GM21381 (cell line): ENCODE measurements at regions not wholly inside any gene's neighbourhood (a gene's known extent, or its start where the extent isn't known, plus 50 kb on each side); places are given as distances from the start of the nearest gene placed in this dataset.
A peak's percentile ranks its signal among the peaks of the same experiment; 100 is the strongest.

Experiments
- ATAC-seq: cut with Tn5 transposase; IDR thresholded peaks from one replicate; pipeline ENCODE4 v1.9.1; 2021; ENCODE audit warnings: mild to moderate bottlenecking, moderate library complexity; ENCODE audit not compliant: unreplicated experiment

DNA sequence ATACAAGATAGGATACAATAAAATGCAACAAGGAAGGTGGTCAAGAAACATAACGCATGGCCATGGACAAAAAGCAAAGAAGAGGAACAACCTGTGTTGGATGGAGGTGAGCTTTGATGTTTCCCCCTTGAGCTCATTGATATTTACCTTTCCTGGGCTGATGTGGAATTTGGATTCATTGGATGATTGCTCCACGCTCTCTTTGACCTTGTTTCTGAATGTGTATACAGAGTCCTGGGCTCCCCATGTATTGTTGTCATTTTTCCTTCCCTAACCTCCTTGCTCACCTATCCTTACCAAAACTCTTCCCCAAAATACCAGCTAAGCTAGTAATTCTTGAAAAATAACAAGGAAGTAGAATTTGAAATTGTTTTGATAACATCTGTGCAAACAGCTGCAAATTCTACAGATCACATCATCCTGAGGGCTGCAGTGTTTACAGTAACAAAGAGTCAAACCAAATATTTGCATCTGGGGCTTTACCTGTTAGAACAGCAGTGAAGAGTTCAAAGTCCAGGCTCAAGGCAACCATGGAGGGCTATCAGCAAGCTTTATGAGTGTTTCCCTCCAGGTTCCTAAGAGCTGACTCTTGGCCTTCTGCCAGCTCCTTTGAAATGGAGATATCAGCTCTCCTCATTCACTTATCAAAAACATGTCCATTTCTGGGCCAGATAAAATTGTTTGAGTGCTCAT, 214.3 kb upstream of the MARCKS start:
- ATAC-seq, result peak; percentile 88

DNA sequence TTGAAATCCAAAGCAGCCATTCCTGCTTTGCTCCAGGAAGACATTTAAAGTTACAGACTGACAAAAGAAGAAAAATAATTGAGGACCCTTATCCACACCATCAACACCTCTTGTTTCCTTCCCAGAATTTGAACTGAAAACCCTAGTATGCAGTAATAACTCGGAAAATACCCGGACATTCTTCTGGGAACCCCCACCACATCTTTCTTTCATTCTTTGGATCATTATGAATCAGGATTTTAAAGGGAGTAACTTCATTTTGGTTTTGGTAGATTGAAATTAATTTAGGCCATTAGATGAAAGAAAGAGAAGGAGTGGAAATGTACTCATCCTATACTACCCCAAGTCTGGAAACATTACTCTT, 213.8 kb upstream of the MARCKS start:
- no peak for ATAC-seq

DNA sequence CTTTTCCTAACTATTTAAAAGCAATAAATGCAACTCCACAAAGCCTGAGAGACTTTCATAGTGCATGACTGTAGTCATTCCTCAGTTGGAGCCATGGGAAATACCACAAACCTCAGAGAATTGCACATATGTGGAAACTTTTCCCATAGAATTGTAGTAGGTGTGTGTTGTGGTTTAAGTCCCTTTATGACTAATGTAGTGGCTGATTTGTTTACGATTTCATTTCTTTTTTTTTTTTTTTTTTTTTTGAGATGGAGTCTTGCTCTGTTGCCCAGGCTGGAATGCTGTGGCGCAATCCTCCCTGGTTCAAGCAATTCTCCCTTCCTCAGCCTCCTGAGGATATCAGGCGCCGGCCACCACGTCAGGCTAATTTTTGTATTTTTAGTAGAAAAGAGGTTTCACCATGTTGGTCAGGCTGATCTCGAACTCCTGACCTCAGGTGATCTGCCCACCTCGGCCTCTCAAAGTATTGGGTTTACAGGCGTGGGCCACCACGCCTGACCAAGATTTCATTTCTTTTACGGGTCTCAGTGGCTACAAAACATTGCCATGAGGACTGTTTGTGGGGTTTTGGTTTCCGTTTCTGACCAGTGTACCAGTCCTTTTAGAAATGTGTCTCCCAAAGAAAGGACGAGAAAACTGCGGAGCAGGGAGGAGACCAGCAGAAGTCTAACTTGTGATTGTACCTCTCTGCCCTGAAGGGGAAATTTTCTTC, 212.1 kb upstream of the MARCKS start:
- ATAC-seq, result peak; percentile 26

DNA sequence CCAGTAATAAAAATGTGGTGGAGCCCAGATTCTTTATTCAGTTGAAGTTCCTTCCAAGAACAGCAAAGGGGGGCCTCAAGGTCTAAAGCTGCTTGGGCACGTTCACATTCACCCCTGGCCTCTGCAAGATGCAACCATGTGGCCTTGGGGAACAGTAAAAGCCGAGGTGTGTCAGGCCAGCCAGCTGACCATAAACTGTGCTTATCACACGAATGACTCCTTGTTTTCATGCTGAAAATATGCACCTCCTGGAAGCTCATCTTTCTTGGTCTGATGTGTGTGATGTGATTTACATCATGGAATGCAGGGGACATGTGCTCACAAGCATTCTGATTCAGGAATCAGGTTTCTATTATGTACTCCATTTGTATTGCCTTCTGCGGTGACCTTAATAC, 211.6 kb upstream of the MARCKS start:
- ATAC-seq, result no peak

DNA sequence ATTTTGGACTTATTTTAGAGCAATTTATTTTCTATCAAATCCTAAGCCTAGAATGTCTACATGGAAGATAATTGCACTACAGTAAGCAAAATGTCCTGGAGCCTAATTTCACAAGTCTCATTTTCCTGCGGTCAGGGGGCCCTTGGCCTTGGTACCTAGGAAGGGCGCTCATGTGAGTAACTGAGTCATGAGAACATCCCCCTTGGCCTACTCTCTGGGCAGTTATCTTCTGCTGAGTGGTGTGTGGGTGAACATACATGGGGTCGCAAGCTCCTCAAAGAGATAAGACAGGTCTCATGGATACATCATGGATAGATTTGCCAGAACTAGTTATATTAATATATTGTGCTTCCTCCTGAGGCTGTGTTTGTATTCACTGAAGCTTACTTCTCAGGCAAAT, 211.2 kb upstream of the MARCKS start:
- ATAC-seq, result no peak

DNA sequence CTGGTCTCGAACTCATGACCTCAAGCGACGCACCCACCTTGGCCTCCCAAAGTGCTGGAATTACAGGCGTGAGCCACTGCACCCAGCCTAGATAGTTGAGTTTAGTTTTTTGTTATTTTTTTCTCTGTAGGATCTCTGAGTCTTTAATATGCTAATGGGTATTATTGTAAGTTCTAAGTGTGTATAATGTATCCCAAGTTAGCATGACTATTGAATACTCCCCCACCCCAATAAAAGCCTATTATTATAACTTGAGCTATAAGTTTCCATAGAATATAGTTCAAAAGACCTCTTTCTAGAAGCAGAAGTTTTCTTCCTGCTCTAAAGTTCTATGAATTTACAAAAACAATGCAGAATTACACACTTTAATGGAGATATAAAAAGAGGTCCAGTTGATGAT, 210.4 kb upstream of the MARCKS start:
- ATAC-seq, result no peak

DNA sequence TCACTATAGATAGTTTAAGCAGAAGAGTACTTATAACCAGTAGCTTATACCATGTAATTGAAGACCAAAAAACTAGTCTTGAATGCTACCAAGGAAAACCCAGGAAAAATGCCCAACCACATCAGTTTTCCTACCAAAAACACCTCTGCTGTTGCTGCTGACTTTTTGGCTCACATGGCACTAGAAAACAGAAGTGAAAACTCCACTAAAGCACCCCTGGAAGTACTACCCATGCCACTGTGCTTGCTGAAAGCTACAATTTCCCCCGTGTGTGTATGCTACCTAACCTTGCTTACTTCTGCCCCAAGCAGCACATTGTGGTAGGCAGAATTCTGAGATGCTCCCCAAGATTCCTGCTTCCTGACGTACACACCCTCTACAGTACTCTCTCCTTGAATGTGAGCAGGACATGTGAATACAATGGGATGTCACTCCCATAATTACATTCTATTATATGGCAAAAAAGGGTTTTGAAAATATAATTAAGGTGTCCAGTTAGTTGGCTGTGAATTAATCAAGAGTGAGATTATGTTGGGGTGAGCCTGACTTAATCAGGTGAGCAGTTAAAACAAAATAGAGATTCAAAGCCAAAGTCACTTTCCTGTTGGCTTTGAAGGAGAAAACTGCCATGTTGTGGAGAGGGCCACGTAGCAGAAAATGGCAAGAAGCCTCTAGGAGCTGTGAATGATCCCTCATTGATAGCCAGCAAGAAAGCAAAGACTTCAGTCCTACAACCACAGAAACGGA, 209.8 kb upstream of the MARCKS start:
- ATAC-seq, result peak; percentile 33

DNA sequence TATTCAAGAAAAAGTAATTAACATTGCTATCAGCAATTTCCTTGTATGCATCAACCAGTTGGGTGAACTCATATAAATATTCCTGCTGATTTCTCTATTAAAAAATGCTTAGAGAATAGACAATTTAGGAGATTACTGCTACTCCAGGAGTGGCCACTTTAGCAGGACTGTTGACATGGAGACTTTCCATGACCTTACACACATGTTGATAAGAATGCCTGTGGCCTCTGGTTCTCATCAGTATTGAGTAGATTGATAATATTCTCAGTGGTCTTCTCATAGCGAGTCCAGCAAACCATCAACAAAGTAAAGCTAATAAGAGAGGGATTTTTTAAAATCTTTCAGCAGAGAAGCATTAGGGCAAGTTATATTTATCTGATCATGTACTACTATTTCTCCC, 208.4 kb upstream of the MARCKS start:
- ATAC-seq, result no peak

DNA sequence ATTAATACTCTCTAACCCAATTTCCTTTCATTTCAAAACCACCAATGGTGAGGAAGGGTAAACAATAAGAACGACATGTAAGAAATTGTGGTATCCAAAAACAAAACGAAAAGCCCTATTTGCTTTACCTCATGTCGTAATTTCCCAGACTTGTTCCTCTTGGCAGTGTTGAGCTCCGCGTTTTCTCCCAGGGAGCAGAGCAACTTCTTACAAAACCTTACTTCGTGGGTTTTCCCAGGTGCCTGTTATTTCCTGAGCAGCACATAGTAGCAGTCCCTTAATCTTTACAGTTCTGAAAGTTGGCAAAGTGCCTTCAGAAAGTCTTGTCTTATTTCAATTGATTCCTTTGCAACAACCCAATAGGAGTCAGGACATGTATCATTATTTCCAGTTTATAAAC, 207.9 kb upstream of the MARCKS start:
- ATAC-seq, result no peak

DNA sequence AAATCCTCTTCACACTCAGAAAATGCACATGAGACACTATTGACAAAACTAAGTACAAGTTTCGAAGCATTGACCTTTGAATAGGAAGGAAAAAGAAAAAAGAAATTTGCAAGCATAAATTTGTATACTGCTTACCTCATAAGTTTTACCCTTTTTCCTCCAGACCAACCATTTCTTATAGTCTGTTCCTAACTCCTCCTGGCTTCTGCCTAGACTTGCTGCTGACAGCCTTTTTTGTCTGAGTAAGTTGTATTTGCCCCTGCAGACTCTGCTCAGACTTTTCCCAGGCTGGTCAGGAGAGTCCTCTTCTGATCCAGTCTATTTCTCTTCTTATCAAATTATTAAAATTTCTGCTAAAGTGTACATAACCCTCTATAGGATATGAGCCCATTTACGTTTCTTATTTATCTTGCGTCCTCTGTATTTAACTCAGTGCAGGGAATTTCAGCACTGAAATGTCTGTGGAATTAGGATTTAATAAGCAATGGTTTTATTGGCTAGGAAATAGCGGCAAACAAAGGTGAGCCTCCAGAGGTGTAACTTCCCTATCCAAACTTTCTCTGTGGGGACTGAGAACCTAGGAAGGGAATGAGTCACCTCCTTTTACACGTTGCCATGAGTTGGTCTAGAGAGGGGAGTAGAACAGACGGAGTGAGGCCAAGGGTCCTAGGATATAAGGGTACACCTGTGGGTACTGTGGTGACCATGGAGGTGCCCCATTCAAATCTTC, 207.1 kb upstream of the MARCKS start:
- ATAC-seq, result no peak

DNA sequence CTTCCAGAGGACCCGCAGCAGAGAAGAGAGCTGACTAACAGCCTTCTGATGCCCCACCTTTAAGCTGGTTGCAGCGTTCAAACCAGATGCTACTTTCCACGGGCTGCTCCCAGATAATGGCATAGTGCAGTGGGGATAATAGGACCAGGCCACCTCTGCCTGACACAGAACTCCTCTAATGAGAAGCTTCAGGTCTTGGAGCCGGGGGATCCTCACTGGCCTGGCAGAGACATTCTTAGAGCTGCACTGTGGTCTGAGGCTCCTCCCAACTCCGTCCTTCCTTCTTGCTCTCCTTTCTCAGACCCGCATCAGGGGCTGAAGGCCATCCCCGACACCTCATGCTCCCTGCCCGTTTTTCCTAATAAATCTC, 206.6 kb upstream of the MARCKS start:
- no peak for ATAC-seq

DNA sequence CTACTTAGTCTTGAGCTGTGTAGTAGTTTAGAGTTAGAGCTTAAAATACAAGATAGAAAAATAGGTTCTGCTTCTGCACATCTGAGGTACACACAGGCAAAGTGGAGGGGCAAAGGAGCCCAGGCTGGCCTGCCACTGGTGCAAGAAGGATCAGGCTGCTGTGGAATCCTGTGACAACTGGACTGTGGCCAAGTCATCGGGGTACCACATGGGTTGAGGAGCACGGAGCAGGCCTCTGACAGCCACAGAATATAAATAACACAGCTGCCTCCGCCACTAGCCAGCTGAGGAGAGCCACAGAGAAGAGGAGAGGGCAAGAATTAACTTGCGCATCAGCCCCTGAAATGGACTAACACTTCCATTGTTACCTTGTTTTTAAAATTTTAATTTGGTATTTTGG, 206.0 kb upstream of the MARCKS start:
- no peak for ATAC-seq

DNA sequence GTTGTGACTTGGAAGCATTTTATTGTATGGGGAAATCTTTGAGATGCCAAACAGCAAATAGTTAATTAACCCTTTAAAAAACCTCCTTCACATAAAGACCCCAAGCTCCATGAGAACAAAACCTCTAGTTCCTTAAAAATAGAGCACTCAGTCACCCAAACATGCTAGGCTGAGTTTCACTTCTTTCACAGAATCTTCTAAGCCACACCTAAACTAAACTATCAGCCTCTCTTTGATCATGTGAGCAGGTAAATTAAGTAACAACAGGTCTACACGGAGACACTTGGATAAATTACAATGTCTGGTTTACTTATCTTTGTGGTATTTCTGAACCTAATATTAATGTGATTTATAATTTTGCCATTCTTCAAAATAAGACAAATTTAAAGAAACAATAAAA, 205.2 kb upstream of the MARCKS start:
- ATAC-seq, result no peak

DNA sequence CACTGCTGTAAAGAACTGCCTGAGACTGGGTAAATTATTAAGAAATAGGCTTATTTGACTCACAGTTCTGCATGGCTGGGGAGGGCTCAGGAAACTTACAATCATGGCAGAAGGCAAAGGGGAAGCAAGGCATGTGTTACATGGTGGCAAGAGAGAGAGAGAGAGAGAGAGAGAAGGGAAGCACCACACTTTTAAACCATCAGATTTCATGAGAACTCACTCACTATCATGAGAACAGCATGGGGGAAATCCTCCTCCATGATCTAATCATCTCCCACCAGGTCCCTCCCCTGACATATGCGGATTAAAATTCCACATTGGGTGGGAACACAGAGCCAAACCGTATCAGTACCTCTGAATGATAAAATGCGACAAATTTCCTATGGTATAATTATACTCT, 203.9 kb upstream of the MARCKS start:
- ATAC-seq, result no peak

DNA sequence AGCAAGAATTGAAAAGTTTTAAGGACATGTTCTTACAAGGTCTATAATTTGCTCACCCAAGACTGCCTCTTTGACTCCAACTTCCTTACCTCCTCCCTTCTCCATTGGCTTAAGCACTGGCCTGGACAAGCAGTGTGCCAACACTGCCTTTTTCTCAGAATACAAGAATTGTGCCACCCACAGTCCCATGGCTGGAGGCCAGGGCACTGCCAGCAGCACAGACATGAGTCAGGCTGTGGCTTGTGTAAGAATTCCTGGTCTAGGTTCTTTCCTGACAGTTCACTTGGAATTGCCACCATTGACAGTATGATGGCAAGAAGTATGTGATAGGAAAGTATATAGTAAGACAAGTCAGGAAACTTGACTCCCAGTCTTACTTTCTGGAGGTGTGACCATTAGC, 202.7 kb upstream of the MARCKS start:
- ATAC-seq, result no peak

DNA sequence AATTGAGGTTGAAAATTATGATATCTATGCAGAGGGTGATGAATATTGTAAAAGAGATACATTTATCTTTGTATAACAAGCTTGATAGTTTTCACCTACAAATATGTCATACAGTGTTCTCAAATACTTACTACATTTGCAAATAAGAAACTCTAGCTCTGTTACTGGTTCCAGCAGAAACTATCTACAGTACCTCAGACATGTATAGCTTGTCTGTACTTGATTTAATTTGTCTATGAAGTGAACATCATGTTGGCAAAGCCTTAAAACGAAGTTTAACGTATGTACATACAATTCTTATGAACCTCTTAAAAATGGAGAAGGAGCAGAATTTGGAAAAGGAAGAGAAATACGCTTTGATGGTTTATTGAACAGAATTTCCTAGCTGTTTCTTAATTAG, 201.4 kb upstream of the MARCKS start:
- no peak for ATAC-seq

DNA sequence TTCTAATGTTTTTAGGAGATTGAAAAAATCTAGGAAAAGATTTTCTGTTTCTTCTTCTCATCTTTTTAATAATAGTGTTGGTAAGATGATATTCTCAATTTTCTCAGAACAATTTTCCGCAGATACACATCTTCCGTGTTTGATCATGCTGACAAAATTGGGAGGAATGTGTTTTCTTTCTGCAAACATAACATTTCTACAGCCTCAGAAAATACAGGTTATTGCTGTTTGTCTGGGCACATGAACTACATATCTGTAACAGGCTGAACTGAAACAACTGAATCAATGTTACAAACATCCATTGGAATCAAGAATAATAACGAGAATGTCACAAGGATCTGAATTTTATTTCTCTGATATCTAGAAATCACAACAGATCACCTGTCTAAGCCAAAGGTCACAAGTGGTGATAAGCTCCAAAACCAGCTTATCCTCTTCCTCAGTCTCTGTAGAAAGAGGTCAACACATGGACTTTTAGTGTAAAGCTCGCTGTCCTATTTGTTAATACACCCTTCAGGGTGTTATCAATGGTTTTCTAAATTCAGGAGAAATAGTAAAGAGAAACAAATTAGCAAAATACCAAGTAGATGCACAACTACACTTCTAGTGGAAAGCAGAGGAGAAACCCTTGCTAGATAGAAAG, 197.3 kb upstream of the MARCKS start:
- no peak for ATAC-seq

DNA sequence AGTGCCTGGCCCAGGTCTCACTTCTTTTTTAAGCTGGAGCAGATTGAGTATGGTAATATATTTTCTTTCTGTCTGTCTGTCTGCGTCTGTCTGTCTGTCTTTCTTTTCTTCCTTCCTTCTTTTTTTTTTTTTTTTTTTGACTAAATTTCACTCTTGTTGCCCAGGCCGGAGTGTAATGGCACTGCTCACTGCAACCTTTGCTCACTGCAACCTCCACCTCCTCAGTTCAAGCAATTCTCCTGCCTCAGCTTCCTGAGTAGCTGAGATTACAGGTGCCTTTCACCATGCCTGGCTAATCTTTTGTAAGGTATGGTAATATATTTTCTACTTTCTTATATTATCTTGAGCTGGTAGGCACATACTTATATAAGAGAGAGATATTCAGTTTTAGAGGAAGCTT, 196.3 kb upstream of the MARCKS start:
- no peak for ATAC-seq

DNA sequence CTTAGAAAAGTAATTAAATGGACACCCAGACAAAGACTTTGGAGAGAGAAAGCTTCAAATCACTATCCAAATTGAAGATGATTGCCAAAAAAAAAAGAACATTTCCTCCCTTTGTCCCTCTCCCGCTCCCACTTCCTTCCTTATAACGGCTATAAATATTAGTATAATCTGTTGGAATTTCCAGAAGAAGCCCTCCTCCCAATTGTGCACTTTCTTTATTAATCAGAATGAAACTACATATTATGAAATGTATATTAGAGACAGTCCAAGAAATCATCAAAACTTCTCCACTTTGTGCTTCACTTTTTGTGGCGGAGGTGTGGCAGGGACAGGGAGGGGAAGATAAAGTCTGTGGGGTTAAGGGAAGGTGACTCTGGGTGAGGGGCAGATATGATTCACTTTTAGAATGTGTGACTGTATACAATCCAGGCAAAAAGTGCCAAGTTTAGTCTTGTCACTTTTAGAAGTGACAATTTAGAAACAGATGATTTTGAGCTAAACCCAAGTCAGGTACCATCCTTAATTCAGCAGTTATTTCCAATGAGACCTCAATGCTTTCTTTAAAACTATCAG, 195.0 kb upstream of the MARCKS start:
- ATAC-seq, result no peak

DNA sequence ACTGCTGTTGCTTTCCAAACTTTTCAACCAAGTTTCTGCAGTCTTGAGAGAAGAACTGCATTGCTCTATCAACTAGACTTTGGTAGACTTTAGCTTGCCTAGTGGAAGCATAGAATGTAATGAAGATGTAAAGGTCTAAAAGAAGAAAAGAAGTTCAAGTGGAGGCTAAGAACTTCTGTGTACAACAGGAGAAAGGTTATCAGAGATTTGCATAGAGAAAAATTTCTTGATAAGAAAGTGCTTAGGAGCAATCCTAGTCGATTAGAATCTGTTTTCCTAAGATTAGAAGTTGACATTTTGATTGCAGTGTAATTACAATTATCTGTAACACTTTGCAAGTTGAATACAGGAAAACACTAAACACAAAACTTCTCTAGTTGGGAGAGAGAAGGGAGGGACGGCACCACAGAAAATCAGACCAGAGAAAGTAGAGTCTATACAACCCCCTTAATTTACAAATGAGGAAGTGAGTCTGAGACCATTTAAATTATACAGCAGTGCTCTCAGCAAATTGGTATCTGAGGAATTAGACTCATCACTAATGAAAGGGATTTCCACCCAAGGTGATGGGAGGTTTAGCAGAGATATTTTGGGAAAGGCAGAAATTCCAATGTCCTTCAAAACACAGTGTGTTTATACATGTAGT, 194.3 kb upstream of the MARCKS start:
- ATAC-seq, result peak; percentile 59
